HG03025 (cell line): ENCODE measurements at regions not wholly inside any gene's neighbourhood (a gene's known extent, or its start where the extent isn't known, plus 50 kb on each side); places are given as distances from the start of the nearest gene placed in this dataset.
"Not testable (repeated sequence)": the region's sequence is repeated elsewhere in the genome, so short reads cannot be mapped to it uniquely, and the experiment has no call there.

ENCODE experiments used
- ATAC-seq: cut with Tn5 transposase; IDR thresholded peaks from one replicate; pipeline ENCODE4 v1.9.1; 2021; ENCODE audit warnings: mild to moderate bottlenecking, moderate library complexity; ENCODE audit not compliant: unreplicated experiment, low FRiP score

- no peak for ATAC-seq
These were observed 69.5 kb downstream of the TPRA1 start for GRCh38 chr3:127520993-127521392.

- no peak for ATAC-seq
These were observed 72.0 kb downstream of the TPRA1 start for GRCh38 chr3:127518456-127519081.

- ATAC-seq, result no peak
These were observed 78.3 kb downstream of the TPRA1 start for GRCh38 chr3:127512256-127512655.

- no peak for ATAC-seq
These were observed 89.4 kb downstream of the TPRA1 start for GRCh38 chr3:127501177-127501576.

GRCh38 chr3:127497676-127498075, 92.9 kb downstream of the TPRA1 start:
- ATAC-seq, result no peak

- ATAC-seq, result no peak
These were observed 93.4 kb downstream of the TPRA1 start for GRCh38 chr3:127497166-127497565.

GRCh38 chr3:127495821-127496655, 94.5 kb downstream of the TPRA1 start:
- no peak for ATAC-seq

- no peak for ATAC-seq
These were observed 96.4 kb downstream of the TPRA1 start for GRCh38 chr3:127493924-127494646.

GRCh38 chr3:127492426-127492825, 98.1 kb downstream of the TPRA1 start:
- no peak for ATAC-seq

GRCh38 chr3:127491909-127492308, 98.6 kb downstream of the TPRA1 start:
- no peak for ATAC-seq

- ATAC-seq, result no peak
These were observed 99.2 kb downstream of the TPRA1 start for GRCh38 chr3:127491323-127491722.

GRCh38 chr3:127491024-127491305, 99.6 kb downstream of the TPRA1 start:
- not testable (repeated sequence) for ATAC-seq

GRCh38 chr3:127490271-127491023, 100.1 kb downstream of the TPRA1 start:
- no peak for ATAC-seq

- no peak for ATAC-seq
These were observed 101.2 kb downstream of the TPRA1 start for GRCh38 chr3:127489357-127489756.

- ATAC-seq, result no peak
These were observed 101.8 kb downstream of the TPRA1 start for GRCh38 chr3:127488740-127489139.

- ATAC-seq, result no peak
These were observed 102.3 kb downstream of the TPRA1 start for GRCh38 chr3:127488141-127488672.

- no peak for ATAC-seq
These were observed 103.3 kb downstream of the TPRA1 start for GRCh38 chr3:127487196-127487595.

GRCh38 chr3:127486321-127486944, 104.1 kb downstream of the TPRA1 start:
- ATAC-seq, result no peak

- no peak for ATAC-seq
These were observed 105.0 kb downstream of the TPRA1 start for GRCh38 chr3:127485396-127486170.
